Kidney capillary endothelial cell (primary cell): ENCODE measurements at regions not wholly inside any gene's neighbourhood (a gene's known extent, or its start where the extent isn't known, plus 50 kb on each side); places are given as distances from the start of the nearest gene placed in this dataset.
"Not testable (repeated sequence)": the region's sequence is repeated elsewhere in the genome, so short reads cannot be mapped to it uniquely, and the experiment has no call there.

Source experiments
- DNase-seq: peaks from one replicate; pipeline ENCODE4 v3.0.0-alpha.2; 2018; ENCODE audit warnings: low spot score

- no peak for DNase-seq
Observed at GRCh38 chr22:47371263-47372090, 609.0 kb downstream of the TBC1D22A start.

DNA sequence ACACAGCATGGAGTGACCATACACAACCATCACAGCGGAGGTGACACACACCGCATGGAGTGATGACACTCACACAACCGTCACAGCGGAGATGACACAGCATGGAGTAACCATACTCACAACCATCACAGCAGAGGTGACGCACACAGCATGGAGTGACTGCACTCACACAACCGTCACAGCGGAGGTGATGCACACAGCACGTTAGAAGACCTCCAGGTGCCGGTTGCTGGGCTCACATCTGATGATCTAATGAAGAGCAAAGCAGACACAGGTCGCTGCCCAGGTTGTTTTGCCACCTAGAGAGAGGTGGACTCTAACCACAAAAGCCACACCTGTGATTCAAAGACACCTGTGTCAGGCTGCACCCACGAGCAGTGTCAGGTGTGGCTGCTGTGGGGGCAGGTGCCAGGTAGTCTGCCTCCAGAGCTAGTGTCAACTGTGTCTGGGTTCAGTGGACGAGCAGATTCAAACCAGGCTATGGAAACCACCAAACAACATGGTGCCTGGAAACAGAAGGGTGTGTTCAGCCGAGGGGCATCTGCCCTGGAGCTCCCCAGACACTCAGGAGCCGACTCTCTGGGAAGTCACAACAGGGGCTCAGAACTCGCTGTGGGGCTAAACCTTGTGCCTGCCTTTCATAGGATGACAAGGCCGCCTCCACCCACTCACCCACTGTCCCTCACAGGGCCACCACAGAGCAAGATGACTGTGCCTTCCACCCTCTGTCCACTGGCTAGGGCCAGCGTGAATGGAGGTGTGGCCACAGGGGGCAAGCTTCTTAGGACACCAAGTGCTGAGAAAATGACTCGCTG is 608.2 kb downstream of the TBC1D22A start:
- no peak for DNase-seq

- no peak for DNase-seq
Observed at GRCh38 chr22:47369431-47370015, 607.1 kb downstream of the TBC1D22A start.

DNA sequence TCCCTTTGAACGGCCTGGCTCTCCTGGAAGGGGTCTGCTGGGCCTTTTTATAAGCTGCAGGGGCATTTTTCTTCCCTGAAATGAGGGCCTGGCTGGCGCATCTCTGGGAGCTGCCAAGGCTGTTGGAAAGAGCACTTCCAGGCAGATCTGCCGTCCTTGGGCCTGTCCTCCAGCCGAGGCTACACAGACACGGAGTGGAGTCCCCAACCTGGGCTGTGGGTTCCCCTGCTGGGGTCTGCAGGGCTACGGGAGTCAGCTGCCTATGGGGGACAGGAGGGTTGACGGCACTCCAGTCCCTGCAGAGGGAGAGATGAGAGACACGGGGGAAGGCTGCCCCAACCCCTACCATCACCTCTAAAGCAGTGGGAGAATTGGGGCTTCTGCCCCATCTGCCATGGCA is 606.6 kb downstream of the TBC1D22A start:
- no peak for DNase-seq

GRCh38 chr22:47367993-47368945 is 605.8 kb downstream of the TBC1D22A start:
- DNase-seq = no peak

DNA sequence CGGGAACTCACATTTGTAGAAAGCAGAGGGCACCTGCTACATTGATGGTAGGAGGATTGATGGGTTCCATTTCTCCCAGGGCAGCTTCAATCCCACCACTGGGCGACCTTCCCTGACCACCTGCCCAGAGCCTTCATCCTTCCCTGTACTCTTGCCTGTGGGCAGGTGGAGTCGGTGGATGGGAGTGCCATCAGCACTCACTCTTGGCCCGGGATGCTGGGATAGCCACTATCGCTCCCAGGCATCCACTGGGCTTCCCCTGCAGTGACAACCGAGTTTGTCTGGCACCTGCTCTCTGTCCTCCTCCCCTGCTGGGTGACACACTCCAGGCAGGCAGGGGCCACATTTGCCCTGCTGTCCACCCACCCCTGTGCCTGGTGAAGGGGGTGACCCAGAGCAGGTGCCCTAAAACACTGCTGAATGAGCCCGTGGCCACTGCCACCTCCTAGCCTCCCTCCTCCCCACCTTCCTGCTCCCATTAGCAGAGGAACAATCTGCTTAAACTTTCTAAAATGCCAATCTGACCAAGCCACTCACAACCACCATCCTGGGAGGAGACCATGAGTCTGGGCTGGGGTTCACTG is 604.7 kb downstream of the TBC1D22A start:
- DNase-seq = no peak

DNA sequence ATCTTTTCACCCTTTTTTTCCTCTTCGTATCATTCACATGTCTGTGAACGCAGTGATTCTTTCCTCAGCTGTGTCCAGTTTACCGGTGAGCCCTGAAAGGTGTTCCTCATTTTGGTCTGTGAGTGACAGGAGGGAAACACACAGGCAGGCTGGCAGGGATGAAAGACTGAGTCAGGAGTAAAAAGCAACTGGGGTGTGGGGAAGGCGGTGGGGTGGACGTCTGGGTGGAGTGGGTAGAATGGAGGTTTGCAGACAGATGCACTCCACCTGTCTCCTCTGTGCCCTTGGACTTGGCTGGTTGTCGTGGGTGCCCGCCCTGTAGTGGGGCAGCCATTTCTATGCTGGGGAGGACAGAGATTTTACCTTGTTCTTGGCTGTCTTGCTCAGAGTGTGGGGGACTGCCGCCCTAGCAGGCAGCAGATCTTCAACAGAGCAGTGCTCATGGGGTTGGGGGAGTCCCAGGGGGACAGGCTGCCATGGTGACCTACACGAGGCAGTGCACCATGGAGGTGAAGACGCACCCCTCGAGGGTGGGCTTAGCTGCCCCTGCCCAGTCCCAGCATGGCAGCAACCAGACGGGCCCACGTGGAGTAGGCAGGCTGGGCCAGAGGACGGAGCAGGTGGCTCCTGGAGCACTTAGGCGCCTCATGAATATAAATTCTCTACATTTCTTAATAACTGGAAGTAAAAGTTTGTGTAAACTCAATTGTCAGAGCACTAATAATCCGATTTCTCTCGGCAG is 603.7 kb downstream of the TBC1D22A start:
- no peak for DNase-seq

- no peak for DNase-seq
Observed at GRCh38 chr22:47361247-47361646, 598.8 kb downstream of the TBC1D22A start.

DNA sequence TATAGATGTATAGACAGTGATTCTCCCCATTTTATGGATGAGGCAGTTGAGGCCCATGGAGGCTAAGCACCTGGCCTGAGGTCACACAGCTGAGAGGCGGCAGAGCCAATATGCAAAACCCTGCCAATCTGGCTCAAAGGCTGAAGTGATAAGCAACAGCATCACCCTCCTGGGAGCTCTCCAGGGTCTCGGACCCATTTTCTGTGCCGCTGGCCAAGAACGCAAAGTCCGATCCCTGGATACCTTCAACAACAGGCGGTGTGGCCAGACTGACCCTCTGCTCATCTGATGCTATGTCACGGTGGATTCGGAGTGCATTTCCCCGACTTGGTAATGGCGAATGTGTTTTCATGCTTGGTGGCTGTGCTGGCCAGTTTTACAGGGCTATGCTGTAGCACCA is 595.0 kb downstream of the TBC1D22A start:
- no peak for DNase-seq

- no peak for DNase-seq
Observed at GRCh38 chr22:47357086-47357485, 594.6 kb downstream of the TBC1D22A start.

DNA sequence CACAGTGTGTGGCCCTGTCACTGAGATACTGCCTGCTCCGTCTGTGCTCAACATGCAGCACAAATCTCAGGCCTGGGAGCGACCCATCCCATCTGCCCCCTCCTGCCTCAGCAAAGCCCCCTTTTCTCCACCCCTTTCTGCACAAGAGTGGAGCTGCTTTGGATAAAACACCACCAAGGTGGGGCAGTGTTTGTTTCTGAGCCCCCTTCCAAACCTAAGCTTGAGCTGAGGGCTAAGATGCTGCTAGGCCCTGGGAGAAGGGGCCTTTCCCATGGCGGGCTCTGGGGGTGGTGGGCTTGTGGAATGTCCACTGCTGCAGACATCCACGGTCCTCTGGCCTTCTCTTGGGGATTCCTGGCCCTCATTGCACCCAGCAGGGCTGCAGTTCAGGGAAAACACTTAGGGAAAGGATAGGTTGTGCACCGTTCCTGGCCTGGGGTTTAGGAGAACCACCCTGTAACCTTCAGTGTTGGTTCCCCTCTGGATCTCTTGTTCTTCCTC is 594.1 kb downstream of the TBC1D22A start:
- no peak for DNase-seq

DNA sequence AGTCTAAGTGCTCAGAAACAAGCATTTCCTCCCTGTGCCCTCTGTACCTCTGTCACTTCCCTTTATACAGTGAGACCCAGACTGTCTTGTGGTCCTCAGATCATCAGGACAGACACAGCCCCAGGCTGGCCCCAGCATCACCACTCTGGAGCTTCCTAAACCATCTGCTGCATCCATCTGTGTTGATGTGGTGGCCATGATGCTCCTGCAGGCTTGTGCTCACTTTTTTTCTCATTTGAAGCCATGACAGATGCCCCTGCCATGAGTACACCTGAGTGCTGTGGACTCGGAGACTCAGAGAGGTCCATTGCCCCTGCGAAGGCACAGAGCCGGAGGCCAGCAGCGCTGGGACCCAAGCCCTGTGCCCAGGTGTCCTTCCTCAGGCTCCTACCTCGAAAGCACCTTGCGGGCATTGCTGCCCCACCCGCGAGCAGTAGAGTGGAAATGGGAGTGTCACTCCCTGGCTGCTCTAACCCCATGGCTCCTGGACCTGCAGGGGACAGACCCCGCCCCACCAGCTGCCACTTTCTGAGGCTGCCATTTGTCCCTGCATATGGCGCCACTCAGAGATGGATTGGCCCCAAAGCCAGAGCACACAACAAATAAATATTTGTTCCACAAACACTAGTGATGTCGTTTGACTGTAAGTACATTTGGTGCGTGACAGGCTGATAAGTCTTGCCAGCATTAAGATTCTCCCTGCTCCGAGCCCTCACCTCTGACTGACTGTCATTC is 593.5 kb downstream of the TBC1D22A start:
- DNase-seq = no peak

- no peak for DNase-seq
Observed at GRCh38 chr22:47355388-47355725, 592.9 kb downstream of the TBC1D22A start.

- no peak for DNase-seq
Observed at GRCh38 chr22:47354668-47355387, 592.4 kb downstream of the TBC1D22A start.

DNA sequence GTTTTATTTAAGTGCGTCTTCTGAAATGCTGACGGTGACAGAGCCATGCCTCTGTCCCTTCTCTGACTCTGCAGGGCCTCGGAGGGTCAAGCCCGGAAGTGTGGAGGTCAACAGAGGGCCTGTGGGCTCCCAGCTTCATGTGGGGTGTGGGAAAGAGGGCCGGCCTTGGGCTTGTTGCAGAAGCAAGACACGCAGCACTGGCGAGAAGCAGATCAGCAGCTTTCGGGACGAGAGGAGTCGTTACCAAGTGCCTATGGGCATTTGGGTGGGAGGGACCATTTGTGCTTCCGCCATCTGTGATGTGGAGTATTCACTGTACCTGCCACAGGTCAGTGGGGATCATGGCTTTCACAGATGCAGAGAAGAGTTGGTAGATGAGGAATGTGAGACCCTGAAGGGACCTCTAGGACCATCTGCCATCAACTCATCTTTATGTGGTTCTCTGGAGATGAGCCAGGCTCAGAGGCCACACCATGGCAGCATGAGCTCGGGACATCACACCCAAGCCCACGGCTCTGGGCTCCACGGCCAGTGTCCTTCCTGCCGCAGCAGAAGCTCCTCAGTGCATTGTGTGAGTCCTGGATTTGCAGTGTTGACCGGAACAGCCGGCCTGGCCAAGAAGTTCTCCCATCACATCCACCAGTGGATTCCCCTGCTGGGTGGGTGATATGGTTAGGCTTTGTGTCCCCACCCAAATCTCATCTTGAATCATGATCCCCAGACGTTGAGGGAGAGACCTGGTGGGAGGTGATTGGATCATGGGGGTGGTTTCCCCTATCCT is 590.7 kb downstream of the TBC1D22A start:
- DNase-seq = no peak

GRCh38 chr22:47351836-47352579 is 589.6 kb downstream of the TBC1D22A start:
- no peak for DNase-seq

GRCh38 chr22:47346287-47346686 is 583.8 kb downstream of the TBC1D22A start:
- not testable (repeated sequence) for DNase-seq

- no peak for DNase-seq
Observed at GRCh38 chr22:47345025-47345424, 582.6 kb downstream of the TBC1D22A start.
